HG03175 (cell line): ENCODE measurements at regions not wholly inside any gene's neighbourhood (a gene's known extent, or its start where the extent isn't known, plus 50 kb on each side); places are given as distances from the start of the nearest gene placed in this dataset.
"Not testable (repeated sequence)": the region's sequence is repeated elsewhere in the genome, so short reads cannot be mapped to it uniquely, and the experiment has no call there.

Experiments
- ATAC-seq: cut with Tn5 transposase; IDR thresholded peaks from one replicate; pipeline ENCODE4 v1.9.1; 2021; ENCODE audit warnings: mild to moderate bottlenecking, moderate library complexity; ENCODE audit not compliant: unreplicated experiment

DNA sequence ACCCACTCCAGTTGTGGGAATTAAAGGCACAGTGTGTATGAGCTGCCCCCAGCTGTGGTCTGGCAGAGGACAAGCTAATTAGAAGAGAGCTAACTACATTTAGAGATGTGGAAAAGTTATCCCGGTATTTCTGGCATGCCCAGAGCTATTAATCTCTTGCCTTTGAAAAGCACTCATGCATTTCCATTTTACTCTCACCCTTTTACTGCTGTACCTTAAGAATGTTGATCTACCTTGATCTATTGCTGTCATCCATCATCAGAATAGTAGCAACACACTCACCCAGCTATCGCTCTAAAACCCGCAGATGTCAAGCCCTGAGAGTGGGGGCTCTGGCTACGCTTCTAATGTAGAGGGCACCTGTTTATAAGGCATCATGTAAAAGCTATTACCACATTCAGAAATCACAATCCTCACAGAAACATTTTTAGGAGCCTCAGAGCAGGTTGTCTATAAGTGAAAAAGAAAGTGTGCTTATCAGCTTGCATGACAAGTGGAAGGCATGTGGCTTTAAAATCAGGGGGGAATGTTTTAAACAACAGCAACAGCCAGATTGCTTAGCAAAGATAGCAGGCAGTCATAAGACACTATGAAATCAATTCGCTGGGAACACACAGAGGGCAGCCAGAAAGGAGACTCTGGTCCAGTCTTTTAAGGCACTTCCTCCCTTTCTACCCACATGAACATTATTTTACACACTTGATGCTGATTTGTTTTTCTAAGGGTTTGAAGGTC is 224.2 kb upstream of the IRS2 start:
- ATAC-seq: no peak

DNA sequence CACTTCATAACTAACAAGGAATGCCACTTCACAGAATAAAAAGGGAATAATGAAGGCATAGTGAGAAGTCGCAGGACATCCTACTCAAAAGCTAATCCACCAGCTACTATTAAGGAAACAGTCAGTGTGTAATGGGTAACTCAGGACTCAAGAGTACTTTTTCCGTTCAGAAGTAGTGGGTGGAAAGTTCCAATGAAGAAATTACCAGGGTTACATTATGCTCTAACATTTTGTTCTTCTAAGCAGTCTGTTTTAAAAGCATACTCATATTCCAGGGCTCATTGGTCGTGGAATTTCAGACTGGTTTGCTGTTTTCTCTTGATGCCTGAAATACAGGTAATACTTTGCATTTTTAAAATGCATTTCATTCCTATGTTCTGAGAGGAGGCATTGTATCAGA is 222.4 kb upstream of the IRS2 start:
- ATAC-seq: no peak

DNA sequence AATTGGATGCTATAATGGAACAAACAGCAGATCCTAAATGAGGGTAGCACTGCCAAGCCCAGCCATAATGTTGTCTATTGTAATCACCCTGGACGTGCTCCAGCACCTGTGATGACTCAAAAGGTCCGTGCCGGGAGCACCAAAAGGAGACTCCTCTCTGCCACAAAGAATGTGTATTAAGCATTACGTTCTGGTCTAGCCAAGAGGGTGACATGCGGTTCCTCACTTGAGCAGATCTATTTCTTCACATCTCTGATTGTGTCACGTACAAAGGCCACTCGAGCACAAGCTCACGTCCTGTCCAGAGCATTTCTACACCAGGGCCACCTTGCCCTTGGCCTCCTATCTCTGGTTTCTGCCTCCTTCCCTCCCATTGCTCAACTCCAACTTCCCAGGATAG is 219.9 kb upstream of the IRS2 start:
- no peak for ATAC-seq

DNA sequence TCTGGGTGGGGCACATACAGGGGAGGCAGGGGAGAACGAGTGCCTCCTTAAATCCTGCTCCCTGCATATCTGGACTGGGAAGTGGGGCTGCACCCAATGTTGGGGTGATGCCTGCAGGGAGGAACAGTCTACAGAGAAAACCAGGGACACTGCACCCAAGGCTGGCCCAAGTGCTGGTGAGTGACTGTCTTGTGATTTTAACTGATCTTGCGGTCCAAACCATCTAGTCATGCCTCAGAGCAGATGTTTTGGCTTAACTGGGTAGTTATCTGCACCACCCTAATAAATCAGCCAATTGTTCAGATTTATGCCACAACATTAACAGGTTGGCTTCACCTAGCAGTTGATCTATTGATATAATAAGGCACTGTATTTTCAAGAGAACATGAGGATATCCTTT is 219.2 kb upstream of the IRS2 start:
- no peak for ATAC-seq

DNA sequence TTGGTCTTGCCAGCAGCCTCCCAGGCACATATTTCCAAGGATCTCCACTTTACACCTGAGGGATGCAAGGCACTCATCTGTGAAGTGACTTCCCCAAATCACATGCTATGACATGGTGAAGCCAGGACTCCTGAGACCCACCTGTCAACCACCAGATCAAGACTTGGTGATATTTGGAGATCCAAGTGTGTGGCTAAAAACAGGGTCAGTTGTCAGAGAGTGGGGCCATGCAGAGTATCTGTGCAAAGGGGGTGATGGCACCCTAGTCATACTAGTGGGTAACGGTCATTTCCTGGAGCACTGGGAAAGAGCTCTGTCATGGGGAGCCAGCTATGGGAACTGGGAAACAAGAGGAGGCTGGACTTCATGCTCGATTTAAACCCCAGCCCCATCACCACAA is 218.4 kb upstream of the IRS2 start:
- no peak for ATAC-seq

DNA sequence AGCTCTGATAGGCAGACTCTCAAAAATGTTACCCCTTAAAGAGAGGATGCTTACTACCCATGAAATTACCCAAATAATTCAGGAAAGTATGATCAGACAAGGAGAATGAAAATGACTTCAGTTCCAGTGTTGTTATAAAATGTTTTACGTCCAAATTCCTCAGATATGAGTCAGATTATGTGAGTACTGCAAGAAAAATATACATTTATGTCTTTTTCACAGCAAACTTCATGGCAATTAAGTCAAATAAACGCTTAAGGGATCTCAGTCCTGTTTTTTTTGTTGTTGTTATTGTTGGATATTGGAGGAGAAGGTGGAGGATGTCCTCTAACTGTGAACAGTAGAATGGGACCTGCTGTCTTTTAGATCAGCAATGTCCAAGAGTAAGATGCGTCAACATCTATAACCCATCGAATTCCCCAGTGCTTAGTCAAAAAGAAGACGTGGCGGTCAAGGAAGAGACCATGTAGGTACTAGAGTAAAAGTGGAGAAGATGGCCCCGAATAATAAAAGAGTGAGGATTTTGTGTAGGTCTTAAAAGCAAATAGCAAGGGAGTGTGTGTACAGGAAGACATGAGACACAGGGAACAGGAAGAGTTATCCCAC is 215.4 kb upstream of the IRS2 start:
- no peak for ATAC-seq

DNA sequence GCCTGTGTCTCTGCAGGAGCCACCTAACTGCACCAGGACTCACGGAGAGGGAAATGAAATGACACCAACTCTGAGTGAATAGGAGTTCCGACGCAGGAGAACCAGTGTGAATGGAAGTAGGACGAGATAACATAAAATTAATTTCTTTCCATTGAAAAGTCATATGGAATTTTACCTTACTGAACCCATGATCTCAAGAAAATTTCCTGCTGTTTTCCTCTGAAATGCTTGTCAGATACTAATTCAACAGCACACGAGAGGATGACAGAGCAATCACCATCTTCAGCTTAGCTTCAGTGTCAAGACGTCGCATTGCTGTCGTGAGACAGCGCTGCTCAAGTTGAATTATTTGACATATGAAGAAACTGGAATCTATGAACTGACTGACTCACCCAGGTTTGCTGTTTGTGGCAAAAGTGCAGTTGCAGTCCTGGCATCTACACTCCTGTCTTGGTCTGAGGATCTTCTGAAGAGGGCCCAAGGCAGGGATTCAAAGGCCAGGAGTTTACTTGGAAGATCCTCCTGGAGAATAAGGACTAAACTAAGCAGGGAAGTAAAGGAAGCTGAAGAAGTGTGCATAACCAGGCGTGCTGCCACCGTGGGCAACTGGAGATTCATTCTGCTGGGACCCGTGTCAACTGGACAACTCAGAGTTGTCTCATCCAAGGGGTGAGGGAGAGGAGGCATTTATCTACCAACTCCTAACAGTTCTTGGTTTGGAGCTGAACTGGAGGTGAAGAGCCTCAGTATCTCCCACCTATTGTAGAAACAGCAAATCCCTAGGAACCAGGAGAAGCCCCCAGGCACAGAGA is 214.4 kb upstream of the IRS2 start:
- no peak for ATAC-seq

DNA sequence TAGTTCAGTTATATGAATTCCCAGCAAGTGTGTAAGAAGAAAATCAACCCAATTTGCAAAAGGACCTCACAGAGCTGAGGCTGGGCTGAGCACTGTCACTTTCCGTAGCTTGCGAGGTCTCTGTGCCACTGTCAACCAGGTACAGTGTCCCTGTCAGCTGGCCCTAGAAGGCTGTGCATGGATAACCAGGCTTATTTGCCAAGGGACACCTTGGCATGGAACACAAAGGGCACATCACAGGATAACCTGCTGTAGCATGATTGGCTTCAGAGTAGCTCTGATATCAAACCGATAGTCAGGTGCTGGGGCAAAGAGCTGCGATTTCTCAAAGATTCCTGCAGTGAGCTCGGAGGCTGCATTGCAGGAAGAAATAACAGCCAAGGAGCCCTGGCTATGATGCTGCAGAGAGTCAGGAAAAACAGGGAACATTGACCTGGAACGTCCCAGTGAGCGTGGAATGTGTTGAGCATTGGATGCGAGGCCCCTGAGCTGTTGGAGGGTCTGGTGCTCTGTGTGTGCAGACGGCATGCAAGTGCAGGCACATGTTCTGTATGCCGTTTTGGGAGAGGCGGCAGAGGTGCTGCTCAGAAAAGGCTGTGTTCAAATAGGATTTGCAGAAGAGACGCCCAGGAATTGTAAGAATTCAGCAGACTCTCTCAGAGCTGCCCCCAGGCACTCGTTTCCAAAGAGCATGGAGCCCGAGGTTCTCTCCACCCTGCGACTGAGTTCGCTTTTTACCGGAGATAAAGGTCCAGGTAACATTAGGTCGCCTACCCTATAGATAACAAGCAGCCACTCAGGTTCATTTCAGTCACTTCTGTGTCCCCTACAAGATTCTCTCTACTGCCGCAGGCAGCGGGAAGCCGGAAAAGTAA is 213.5 kb upstream of the IRS2 start:
- ATAC-seq: no peak

DNA sequence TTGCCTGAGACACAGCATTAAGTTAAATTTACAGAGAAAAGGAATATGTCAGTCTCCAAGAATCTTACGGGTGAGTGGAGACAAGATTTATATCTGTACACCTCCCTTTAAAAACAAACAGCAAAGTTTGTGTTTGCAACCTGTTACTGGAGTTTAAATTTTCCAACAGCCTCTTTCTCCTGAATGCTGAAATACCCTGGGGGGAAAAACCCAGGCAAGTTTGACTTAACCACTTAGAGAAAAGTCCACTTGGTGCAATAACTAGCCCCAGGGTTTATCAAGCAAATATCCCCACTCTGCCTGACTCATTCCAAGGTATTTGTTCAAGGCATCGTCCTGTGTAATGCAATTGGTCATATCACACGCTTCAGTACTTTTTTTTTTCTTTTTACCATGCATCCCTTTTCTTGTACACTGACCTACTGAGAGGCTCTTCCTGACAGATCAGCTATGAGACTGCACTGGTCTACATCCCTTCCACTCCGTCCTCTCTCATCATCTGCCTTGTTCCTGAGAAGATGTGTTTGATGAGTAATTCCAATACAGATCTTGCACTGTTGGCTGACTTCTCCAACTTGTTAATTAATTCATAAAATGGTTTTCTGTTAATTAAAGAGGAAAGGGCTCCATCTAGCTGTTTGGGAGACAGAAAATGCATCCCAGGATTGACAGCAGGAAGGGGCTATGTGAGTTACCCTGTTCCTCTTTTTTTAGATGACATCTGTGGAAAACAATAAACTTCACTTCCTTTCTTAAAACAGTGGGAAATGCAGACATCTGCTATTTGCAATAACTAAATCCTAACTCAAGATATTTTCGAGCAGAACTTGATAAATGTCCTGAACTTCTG is 212.5 kb upstream of the IRS2 start:
- no peak for ATAC-seq

DNA sequence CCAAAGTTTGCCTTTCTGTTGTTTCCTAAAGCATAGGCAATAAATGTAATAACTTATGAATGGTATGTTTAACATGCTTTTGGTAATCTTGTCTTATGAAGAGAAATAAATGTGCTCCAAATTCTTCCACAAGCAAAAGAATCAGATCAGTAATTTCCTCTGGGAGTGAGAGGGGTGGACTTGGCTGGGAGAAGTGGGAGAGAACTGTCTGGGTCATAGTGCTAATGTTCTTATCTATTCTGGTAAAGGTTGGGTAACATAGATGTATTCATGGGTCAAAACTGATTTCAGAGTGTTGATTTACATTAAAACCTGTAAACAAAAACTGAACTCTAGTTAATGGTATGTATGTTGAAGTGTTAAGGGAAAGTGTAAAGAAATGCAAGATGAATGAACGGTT is 211.7 kb upstream of the IRS2 start:
- ATAC-seq: no peak

DNA sequence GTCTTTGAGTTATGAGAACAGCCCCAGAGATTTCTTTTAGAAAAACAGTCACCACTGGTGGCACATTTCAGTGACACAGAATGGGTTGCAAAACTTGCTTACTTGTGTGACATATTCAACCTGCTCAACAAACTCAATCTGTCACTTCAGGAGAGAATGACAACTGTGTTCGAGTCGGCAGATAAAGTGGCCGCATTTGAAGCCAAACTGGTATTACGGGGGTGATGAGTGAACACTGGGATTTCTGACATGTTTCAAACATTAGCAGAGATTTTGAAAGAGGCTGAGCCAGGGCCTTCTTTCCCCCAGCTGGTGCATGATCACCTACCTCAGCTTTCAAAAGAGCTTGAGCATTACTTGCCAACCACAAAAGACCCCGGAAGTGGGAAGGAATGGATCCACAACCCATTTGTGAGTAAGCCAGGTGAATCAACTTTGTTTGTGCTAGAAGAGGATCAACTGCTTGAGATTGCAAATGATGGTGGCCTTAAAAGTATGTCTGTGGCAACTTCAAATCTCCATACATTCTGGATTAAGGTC is 210.7 kb upstream of the IRS2 start:
- ATAC-seq: not testable (repeated sequence)

DNA sequence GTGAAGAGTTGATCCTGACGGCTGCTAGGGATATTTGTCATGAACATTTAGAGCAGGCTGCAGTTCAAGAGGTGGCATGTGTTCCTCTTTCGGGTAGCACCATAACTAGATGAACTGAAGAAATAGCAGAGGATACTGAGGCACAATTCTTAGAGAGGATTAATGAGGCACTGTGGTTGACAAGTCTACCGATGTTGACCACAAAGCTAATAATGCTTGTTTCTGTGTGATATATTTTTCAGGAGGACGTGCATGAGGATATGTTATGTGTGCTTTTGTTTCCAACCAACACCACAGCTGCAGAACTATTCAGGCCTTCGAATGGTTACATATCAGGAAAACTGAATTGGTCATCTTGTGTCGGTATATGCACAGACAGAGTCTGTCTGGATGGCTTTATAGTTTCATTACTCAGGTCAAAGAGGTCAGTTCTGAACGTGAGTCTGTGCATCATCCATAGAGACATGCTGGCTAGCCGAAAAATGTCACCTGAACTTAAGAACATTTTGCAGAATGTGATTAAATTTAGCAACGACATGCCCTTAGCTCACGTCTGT is 210.1 kb upstream of the IRS2 start:
- ATAC-seq: no peak

DNA sequence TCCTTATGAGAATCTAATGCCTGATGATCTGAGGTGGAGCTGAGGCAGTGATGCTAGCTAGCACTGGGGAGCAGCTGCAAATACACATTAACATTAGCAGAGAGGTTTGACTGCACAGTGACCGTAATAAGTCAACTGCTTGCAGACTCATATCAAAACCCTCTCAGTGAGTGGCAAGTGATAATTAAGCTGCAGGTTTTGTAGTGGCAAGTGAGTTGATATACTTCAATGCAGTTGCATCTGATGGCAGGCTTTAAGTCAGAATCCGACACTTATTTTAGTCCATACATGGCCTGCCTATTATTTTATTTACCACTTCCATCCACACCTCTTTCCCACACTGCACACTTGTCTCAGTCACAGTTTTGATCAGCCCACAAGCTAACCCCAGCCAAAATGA is 209.2 kb upstream of the IRS2 start:
- ATAC-seq: no peak

DNA sequence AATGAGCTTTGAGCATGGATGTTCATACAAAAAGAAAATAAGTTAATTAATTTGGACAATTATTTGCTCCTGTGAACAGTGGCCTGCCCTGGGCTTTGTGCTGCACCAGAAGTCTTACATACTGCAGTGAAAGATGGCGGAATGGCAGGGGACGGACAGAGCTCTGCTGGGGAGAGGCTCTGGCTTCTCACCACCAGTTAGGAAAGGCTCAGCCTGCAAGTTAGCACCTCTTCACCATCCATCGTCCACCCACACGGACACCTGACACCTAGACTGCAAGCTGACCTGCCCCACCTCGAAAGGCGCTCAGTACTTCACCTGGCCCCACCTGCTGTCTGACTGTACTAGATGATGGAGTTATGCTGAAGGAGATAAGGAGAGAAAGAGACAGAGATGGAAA is 203.9 kb upstream of the IRS2 start:
- no peak for ATAC-seq

DNA sequence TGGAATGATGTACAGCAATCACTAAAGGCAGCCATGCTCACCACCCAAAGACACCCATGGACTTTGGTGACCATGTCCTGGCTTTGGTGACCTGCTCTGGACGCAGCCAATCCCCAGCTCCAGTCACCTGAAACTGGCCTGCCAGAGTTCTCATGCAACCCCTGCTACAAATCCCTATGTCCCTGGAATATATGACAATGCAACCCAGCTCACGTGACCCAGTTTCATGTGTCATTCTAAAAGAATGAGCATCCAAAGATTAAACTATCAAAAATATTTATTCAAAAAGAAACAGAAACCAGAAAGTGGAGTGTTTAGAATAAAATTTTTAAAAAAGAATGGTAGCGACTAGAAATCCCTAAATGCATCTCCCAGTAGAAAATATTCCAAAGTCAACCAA is 203.3 kb upstream of the IRS2 start:
- ATAC-seq: no peak

DNA sequence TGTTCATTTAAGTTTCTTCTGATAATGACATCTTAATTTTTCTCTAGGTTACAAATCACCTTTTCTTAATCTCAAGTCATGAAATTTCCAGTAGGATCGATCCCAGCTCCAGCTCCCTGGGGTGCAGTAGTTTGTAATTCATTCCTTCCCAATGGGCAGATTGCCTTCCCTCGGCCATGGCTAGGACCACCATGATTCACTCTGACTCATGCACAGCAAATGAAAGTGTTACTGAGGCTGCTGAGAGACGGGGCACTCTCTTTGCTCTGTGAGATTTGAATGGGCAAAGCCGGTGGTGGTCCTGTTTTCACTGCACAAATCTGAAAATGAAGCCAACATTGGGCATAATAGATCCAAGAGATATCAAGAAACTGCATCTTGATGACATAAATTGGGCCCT is 202.8 kb upstream of the IRS2 start:
- ATAC-seq: no peak

DNA sequence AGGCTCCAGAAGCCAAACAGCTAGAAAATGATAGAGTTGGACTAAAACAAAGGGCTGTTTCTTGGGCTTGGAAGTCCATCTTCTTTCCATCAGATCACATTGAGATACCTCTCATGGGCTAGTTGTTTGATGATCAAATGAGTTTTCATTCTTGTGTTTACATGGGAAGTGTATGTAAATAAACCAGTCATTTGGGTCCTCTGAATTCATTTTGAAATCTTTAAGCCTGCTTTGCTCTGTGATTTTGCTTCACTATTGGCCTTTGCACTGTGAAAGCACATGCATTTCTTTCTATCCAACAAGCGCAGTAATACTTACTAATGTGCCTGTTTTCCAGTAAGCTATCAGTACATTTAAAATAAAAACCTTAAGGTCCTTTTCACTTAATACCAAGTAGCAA is 200.5 kb upstream of the IRS2 start:
- no peak for ATAC-seq

DNA sequence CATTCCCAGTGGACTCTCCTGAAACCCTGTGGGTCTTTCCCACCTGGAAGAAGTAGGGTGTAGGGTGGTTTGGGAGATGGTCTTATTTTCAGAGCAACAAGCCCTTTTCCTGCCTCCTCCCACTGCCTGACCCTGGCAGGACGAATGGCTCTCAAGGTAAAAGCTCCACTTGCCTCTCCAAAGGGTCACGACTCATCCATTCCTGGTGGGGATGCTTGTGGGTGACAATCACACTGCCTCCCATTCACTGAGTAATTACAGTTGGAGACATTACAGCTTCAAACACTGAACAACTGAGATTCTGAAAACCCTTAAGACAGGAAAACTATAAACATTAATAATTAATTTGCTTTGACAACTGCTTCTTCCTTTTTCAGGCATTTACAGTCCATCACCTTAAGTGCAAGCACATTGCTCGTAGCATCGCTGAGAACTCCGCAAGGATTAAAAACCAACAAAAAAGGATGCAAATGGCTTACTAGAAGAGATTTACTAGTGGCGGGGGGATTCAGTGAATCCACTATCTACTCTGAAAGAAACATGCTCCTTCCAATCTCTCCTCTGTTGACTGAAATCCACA is 199.6 kb upstream of the IRS2 start:
- no peak for ATAC-seq

DNA sequence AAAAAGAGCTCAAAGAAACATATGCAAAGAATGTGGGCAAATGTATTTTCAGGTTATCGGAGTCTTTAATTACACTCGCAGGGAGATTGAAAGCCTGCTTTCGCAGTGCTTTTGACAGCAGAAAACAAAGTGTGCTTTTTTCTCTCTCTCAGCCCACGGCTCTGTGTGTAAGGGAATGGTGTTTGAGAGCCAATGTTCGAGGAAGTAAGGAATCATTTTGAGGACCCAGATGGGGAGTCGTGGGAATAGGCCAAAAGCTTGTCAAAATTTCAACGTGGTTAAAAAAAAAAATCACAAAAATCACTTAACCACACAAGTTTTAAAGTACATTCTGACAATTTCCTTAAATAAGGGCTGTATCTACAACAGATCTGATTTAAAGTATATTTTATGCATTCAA is 197.1 kb upstream of the IRS2 start:
- ATAC-seq: no peak
